GM23338 (cell line): ENCODE measurements at regions not wholly inside any gene's neighbourhood (a gene's known extent, or its start where the extent isn't known, plus 50 kb on each side); places are given as distances from the start of the nearest gene placed in this dataset.

Source experiments
- ATAC-seq: fragments of 200-7000 bp; cut with Tn5 transposase; 3 replicates; pipeline ENCODE4 v1.9.1; 2020
- DNase-seq: peaks from one replicate; pipeline ENCODE4 v3.0.0-alpha.2; 2015; ENCODE audit warnings: low spot score
- H2AFZ ChIP-seq: fragments of 200-600 bp; sonication (generic); 2 replicates; pipeline ENCODE4 v1.8.0; 2016; ENCODE audit warnings: antibody characterized with exemption, mild to moderate bottlenecking, moderate library complexity
- H3F3A ChIP-seq: fragments of 200-600 bp; sonication (generic); replicated peaks from 2 replicates; pipeline ENCODE4 v1.8.0; 2017; ENCODE audit warnings: antibody characterized with exemption, mixed run types, low read depth
- H3K27ac ChIP-seq: fragments of 200-600 bp; sonication (generic); 2 replicates; pipeline ENCODE4 v1.6.1; 2016; ENCODE audit warnings: low read depth
- H3K27me3 ChIP-seq: fragments of 200-600 bp; sonication (generic); 2 replicates; pipeline ENCODE4 v1.8.0; 2016; ENCODE audit warnings: mild to moderate bottlenecking, mixed run types, moderate library complexity; ENCODE audit not compliant: insufficient read depth
- H3K36me3 ChIP-seq: fragments of 200-600 bp; sonication (generic); 2 replicates; pipeline ENCODE4 v1.8.0; 2016; ENCODE audit warnings: mild to moderate bottlenecking; ENCODE audit not compliant: insufficient read depth
- H3K4me1 ChIP-seq: fragments of 200-600 bp; sonication (generic); 2 replicates; pipeline ENCODE4 v1.8.0; 2016; ENCODE audit warnings: mild to moderate bottlenecking, moderate library complexity; ENCODE audit not compliant: insufficient read depth
- H3K4me2 ChIP-seq: fragments of 200-600 bp; sonication (generic); 2 replicates; pipeline ENCODE4 v1.7.1; 2017; ENCODE audit warnings: mixed run types
- H3K4me3 ChIP-seq: fragments of 200-600 bp; sonication (generic); 2 replicates; pipeline ENCODE4 v1.6.1; 2016; ENCODE audit warnings: mixed run types
- H3K79me2 ChIP-seq: fragments of 200-600 bp; sonication (generic); replicated peaks from 2 replicates; pipeline ENCODE4 v1.8.0; 2017; ENCODE audit warnings: mild to moderate bottlenecking; ENCODE audit not compliant: insufficient read depth
- H3K9me2 ChIP-seq: fragments of 200-600 bp; sonication (generic); 2 replicates; pipeline ENCODE4 v1.8.0; 2017; ENCODE audit not compliant: insufficient read depth
- H4K20me1 ChIP-seq: fragments of 200-600 bp; sonication (generic); replicated peaks from 2 replicates; pipeline ENCODE4 v1.8.0; 2017; ENCODE audit warnings: mild to moderate bottlenecking; ENCODE audit not compliant: insufficient read depth
- H3K27ac Mint-ChIP-seq: 2 replicates; pipeline ENCODE4 v1.8.0; 2020; ENCODE audit warnings: inconsistent platforms, mild to moderate bottlenecking, moderate library complexity, mixed read lengths
- H3K27me3 Mint-ChIP-seq: 3 replicates; pipeline ENCODE4 v1.8.0; 2022; ENCODE audit warnings: low read depth, mild to moderate bottlenecking, moderate library complexity, mixed read lengths, inconsistent platforms; ENCODE audit not compliant: insufficient read depth, poor library complexity
- H3K36me3 Mint-ChIP-seq: 3 replicates; pipeline ENCODE4 v1.8.0; 2021; ENCODE audit warnings: low read depth, mild to moderate bottlenecking, inconsistent platforms, moderate library complexity, mixed read lengths
- H3K4me1 Mint-ChIP-seq: 3 replicates; pipeline ENCODE4 v1.8.0; 2020; ENCODE audit warnings: mild to moderate bottlenecking, inconsistent platforms, mixed read lengths
- H3K4me3 Mint-ChIP-seq: 3 replicates; pipeline ENCODE4 v1.8.0; 2021; ENCODE audit warnings: moderate library complexity, mild to moderate bottlenecking, inconsistent platforms, mixed read lengths
- H3K9me3 Mint-ChIP-seq: 3 replicates; pipeline ENCODE4 v1.8.0; 2020; ENCODE audit warnings: moderate library complexity, mild to moderate bottlenecking, inconsistent platforms, mixed read lengths
- CREB1 ChIP-seq: fragments of 250-450 bp; sonication (Bioruptor Pico); IDR thresholded peaks from 2 replicates; pipeline ENCODE4 v1.5.0; 2020; ENCODE audit warnings: low read depth, mild to moderate bottlenecking, moderate library complexity
- EZH2 ChIP-seq: fragments of 200-600 bp; sonication (generic); IDR thresholded peaks from one replicate; pipeline ENCODE4 v1.8.0; 2017; ENCODE audit warnings: antibody characterized with exemption, mild to moderate bottlenecking, low read depth; ENCODE audit not compliant: unreplicated experiment
- NANOG ChIP-seq: IDR thresholded peaks from 2 replicates; pipeline ENCODE4 v1.6.1; 2016; ENCODE audit warnings: antibody characterized with exemption, borderline replicate concordance
- POLR2AphosphoS5 ChIP-seq: IDR thresholded peaks from 2 replicates; pipeline ENCODE4 v1.6.1; 2016; ENCODE audit warnings: antibody characterized with exemption, low read depth
- REST ChIP-seq: IDR thresholded peaks from one replicate; pipeline ENCODE4 v1.6.1; 2018; ENCODE audit warnings: antibody characterized with exemption; ENCODE audit not compliant: unreplicated experiment
- STAT1 ChIP-seq: IDR thresholded peaks from one replicate; pipeline ENCODE4 v1.6.1; 2016; ENCODE audit warnings: antibody characterized with exemption; ENCODE audit not compliant: unreplicated experiment
- TF ChIP-seq, protein P1 (sequence below), 2 experiments: fragments of 200-600 bp in 1 of 2; sonication (generic) in 1 of 2; conservative IDR thresholded peaks; 2 replicates each; pipeline versions ENCODE4 v1.5.1 to v1.6.1; 2016 to 2017; ENCODE audit warnings: antibody characterized with exemption in 2 of 2, low read depth in 2 of 2, mild to moderate bottlenecking in 2 of 2, moderate library complexity in 1 of 2
- TF ChIP-seq, protein P2 (sequence below): fragments of 250-450 bp; sonication (Bioruptor Pico); IDR thresholded peaks from 2 replicates; pipeline ENCODE4 v1.5.0; 2020; ENCODE audit warnings: mild to moderate bottlenecking, moderate library complexity

DNA sequence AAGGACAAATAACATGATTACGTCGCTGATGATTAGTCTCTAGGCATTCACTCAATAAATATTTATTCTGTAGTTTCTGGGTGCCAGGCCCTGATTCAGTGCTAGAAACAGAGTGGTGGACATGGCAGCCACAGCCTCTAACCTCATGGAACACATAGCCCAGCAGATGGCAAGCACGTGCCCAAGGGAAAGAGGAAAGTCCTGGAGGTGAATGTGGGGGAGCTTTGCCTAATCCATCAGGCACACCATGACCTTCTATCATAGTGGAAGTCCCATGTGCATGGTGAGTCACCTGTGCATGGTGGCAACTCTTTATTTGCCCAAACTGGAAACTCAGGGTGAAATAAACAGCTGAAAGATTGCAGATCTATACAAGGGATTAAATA lies 143.0 kb upstream of the TNFAIP3 start:
- H3K4me1 Mint-ChIP-seq = no peaks in the 10 kb centered on the region
- no peaks in the 10 kb centered on the region; the same call in 2 of the 3 replicates for H3K9me3 Mint-ChIP-seq
- no peak overlapping the region for H3K4me3 Mint-ChIP-seq

More for the DNA sequence above, 143.0 kb upstream of the TNFAIP3 start:
- ATAC-seq (no peak), DNase-seq (no peak)
- H3K27me3 ChIP-seq = no peaks in the 10 kb centered on the region
- no peaks in the 10 kb centered on the region for H3F3A ChIP-seq
- no peaks in the 10 kb centered on the region for H3K79me2 ChIP-seq
- H3K4me1 ChIP-seq = no peaks in the 10 kb centered on the region
- H3K4me3 ChIP-seq = no peak overlapping the region
- H3K27ac ChIP-seq = no peak overlapping the region
- H3K9me2 ChIP-seq = no peaks in the 10 kb centered on the region; the same call in 1 of the 2 replicates
- no peak overlapping the region for H3K27ac Mint-ChIP-seq
- H2AFZ ChIP-seq = no peak overlapping the region
- H3K36me3 Mint-ChIP-seq = no peaks in the 10 kb centered on the region
- TF ChIP-seq, protein P1, sequence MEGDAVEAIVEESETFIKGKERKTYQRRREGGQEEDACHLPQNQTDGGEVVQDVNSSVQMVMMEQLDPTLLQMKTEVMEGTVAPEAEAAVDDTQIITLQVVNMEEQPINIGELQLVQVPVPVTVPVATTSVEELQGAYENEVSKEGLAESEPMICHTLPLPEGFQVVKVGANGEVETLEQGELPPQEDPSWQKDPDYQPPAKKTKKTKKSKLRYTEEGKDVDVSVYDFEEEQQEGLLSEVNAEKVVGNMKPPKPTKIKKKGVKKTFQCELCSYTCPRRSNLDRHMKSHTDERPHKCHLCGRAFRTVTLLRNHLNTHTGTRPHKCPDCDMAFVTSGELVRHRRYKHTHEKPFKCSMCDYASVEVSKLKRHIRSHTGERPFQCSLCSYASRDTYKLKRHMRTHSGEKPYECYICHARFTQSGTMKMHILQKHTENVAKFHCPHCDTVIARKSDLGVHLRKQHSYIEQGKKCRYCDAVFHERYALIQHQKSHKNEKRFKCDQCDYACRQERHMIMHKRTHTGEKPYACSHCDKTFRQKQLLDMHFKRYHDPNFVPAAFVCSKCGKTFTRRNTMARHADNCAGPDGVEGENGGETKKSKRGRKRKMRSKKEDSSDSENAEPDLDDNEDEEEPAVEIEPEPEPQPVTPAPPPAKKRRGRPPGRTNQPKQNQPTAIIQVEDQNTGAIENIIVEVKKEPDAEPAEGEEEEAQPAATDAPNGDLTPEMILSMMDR (conservative IDR thresholded peaks at IDR 0.05; ENCODE audit: low read depth in 2 of 2) = 0 out of 4 replicates have a peak, but pooled peaks of 1 of the 2 experiments have one; percentile 9
- TF ChIP-seq REST (no peak), CREB1 (no peak), EZH2 (no peak), POLR2AphosphoS5 (no peak), STAT1 (no peak), NANOG (no peak)
- TF ChIP-seq, protein P2, sequence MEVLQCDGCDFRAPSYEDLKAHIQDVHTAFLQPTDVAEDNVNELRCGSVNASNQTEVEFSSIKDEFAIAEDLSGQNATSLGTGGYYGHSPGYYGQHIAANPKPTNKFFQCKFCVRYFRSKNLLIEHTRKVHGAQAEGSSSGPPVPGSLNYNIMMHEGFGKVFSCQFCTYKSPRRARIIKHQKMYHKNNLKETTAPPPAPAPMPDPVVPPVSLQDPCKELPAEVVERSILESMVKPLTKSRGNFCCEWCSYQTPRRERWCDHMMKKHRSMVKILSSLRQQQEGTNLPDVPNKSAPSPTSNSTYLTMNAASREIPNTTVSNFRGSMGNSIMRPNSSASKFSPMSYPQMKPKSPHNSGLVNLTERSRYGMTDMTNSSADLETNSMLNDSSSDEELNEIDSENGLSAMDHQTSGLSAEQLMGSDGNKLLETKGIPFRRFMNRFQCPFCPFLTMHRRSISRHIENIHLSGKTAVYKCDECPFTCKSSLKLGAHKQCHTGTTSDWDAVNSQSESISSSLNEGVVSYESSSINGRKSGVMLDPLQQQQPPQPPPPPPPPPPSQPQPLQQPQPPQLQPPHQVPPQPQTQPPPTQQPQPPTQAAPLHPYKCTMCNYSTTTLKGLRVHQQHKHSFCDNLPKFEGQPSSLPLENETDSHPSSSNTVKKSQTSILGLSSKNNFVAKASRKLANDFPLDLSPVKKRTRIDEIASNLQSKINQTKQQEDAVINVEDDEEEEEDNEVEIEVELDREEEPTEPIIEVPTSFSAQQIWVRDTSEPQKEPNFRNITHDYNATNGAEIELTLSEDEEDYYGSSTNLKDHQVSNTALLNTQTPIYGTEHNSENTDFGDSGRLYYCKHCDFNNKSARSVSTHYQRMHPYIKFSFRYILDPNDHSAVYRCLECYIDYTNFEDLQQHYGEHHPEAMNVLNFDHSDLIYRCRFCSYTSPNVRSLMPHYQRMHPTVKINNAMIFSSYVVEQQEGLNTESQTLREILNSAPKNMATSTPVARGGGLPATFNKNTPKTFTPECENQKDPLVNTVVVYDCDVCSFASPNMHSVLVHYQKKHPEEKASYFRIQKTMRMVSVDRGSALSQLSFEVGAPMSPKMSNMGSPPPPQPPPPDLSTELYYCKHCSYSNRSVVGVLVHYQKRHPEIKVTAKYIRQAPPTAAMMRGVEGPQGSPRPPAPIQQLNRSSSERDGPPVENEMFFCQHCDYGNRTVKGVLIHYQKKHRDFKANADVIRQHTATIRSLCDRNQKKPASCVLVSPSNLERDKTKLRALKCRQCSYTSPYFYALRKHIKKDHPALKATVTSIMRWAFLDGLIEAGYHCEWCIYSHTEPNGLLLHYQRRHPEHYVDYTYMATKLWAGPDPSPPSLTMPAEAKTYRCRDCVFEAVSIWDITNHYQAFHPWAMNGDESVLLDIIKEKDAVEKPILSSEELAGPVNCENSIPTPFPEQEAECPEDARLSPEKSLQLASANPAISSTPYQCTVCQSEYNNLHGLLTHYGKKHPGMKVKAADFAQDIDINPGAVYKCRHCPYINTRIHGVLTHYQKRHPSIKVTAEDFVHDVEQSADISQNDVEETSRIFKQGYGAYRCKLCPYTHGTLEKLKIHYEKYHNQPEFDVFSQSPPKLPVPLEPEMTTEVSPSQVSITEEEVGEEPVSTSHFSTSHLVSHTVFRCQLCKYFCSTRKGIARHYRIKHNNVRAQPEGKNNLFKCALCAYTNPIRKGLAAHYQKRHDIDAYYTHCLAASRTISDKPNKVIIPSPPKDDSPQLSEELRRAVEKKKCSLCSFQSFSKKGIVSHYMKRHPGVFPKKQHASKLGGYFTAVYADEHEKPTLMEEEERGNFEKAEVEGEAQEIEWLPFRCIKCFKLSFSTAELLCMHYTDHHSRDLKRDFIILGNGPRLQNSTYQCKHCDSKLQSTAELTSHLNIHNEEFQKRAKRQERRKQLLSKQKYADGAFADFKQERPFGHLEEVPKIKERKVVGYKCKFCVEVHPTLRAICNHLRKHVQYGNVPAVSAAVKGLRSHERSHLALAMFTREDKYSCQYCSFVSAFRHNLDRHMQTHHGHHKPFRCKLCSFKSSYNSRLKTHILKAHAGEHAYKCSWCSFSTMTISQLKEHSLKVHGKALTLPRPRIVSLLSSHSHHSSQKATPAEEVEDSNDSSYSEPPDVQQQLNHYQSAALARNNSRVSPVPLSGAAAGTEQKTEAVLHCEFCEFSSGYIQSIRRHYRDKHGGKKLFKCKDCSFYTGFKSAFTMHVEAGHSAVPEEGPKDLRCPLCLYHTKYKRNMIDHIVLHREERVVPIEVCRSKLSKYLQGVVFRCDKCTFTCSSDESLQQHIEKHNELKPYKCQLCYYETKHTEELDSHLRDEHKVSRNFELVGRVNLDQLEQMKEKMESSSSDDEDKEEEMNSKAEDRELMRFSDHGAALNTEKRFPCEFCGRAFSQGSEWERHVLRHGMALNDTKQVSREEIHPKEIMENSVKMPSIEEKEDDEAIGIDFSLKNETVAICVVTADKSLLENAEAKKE (CRISPR knock-in tag) = no peak
- H3K27me3 Mint-ChIP-seq = no peaks in the 10 kb centered on the region
- H3K36me3 ChIP-seq = no peaks in the 10 kb centered on the region
- no peaks in the 10 kb centered on the region for H4K20me1 ChIP-seq
- H3K4me2 ChIP-seq = no peak overlapping the region
